K562 (cell line): ENCODE measurements at regions not wholly inside any gene's neighbourhood (a gene's known extent, or its start where the extent isn't known, plus 50 kb on each side); places are given as distances from the start of the nearest gene placed in this dataset.

ENCODE experiments used
- ATAC-seq: fragments of 200-7000 bp; cut with Tn5 transposase; 3 replicates; pipeline ENCODE4 v1.9.1; 2020; ENCODE audit warnings: moderate library complexity
- BruUV-seq: library from RNA; stranded (reverse); fragments of 400-500 nt; replicated peaks from 2 replicates; lab custom pipeline; 2021; lab: Mats Ljungman, UMichigan
- CTCF ChIA-PET: fragments of 300-600 bp; formaldehyde crosslinking; extraction: SDS; loops from one replicate; lab custom pipeline; 2021; ENCODE audit warnings: low intra/inter-chr PET ratio; lab: Yijun Ruan, JAX
- POLR2A ChIA-PET: fragments of 300-600, 350-650 bp; sonication (Branson Sonifier 250); formaldehyde crosslinking; extraction: SDS; loops from one replicate; lab custom pipeline; 2021; ENCODE audit warnings: antibody characterized with exemption, inconsistent platforms; lab: Yijun Ruan, JAX
- DNase-seq, 4 experiments: peaks; one replicate each; pipeline versions ENCODE4 v3.0.0 to v3.0.0-alpha.2; 2011 to 2018; ENCODE audit warnings: low spot score in 3 of 4, mixed read lengths in 3 of 4; ENCODE audit errors: extremely low read depth in 1 of 4
- FAIRE-seq: peaks from 2 replicates; lab custom pipeline; 2011; peaks lifted over from hg19 to GRCh38; lab: Jason Lieb, UNC
- H2AFZ ChIP-seq: 2 replicates; pipeline ENCODE4 v1.6.0; 2011; ENCODE audit warnings: low read depth, low read length, control low read depth, inconsistent platforms
- H3K27ac ChIP-seq: fragments of 200-600 bp; 3 replicates; pipeline ENCODE4 v1.8.0; 2011; ENCODE audit warnings: low read depth, mild to moderate bottlenecking, control low read depth, inconsistent platforms, low read length, moderate library complexity, mixed read lengths; ENCODE audit errors: extremely low read depth
- H3K27me3 ChIP-seq, 2 experiments: fragments of 300-600 bp in 1 of 2; 2 replicates in 1 of 2; 3 replicates in 1 of 2; pipeline versions ENCODE4 v1.6.0 to v1.8.0; 2011; ENCODE audit warnings: inconsistent platforms in 2 of 2, low read length in 2 of 2, mild to moderate bottlenecking in 1 of 2, mixed read lengths in 1 of 2, moderate library complexity in 1 of 2; ENCODE audit not compliant: control insufficient read depth in 2 of 2, insufficient read depth in 2 of 2
- H3K36me3 ChIP-seq: fragments of 300-600 bp; 3 replicates; pipeline ENCODE4 v1.8.0; 2011; ENCODE audit warnings: mild to moderate bottlenecking, low read length, inconsistent platforms; ENCODE audit not compliant: control insufficient read depth, insufficient read depth
- H3K4me1 ChIP-seq, 2 experiments: fragments of 200-600 bp in 1 of 2; replicated peaks in 1 of 2; 2 replicates in 1 of 2; 3 replicates in 1 of 2; pipeline versions ENCODE4 v1.5.1 to v1.8.0; 2011; ENCODE audit warnings: inconsistent platforms in 2 of 2, low read length in 2 of 2, mild to moderate bottlenecking in 1 of 2, mixed read lengths in 1 of 2, moderate library complexity in 1 of 2; ENCODE audit not compliant: control insufficient read depth in 2 of 2, insufficient read depth in 2 of 2
- H3K4me2 ChIP-seq: 2 replicates; pipeline ENCODE4 v1.6.1; 2011; ENCODE audit warnings: low read length, control low read depth, inconsistent platforms, mixed read lengths; ENCODE audit not compliant: insufficient read depth
- H3K4me3 ChIP-seq: fragments of 200-600 bp; sonication (generic), shearing (Covaris generic); 2 replicates; pipeline ENCODE4 v1.5.1; 2016; ENCODE audit warnings: control low read depth, inconsistent platforms
- H3K79me2 ChIP-seq: fragments of 200-600 bp; 3 replicates; pipeline ENCODE4 v1.8.0; 2011; ENCODE audit warnings: low read length, inconsistent platforms; ENCODE audit not compliant: control insufficient read depth, insufficient read depth
- H3K9ac ChIP-seq, 2 experiments: 2 replicates each; pipeline versions ENCODE4 v1.6.0 to v1.6.1; 2011; ENCODE audit warnings: low read depth in 2 of 2, low read length in 2 of 2, control low read depth in 1 of 2, inconsistent platforms in 1 of 2, mild to moderate bottlenecking in 1 of 2, mixed read lengths in 1 of 2; ENCODE audit not compliant: insufficient read depth in 1 of 2
- H3K9me1 ChIP-seq: one replicate; pipeline ENCODE4 v1.6.0; 2011; ENCODE audit warnings: inconsistent platforms, mild to moderate bottlenecking, low read length, moderate library complexity; ENCODE audit not compliant: control insufficient read depth, insufficient read depth
- H3K9me3 ChIP-seq: replicated peaks from 2 replicates; pipeline ENCODE4 v1.5.1; 2011; ENCODE audit warnings: low read depth, low read length, inconsistent platforms; ENCODE audit not compliant: control insufficient read depth, insufficient read depth
- H4K20me1 ChIP-seq: replicated peaks from 2 replicates; pipeline ENCODE4 v1.6.1; 2011; ENCODE audit warnings: low read length, inconsistent platforms, mixed read lengths; ENCODE audit not compliant: control insufficient read depth, insufficient read depth
- MAFF ChIP-seq: IDR thresholded peaks from 2 replicates; pipeline ENCODE4 v1.6.1; 2012; ENCODE audit warnings: low read length, improper control_type of control experiment
- NUFIP1 ChIP-seq: fragments of 450-650 bp; IDR thresholded peaks from 2 replicates; pipeline ENCODE4 v1.6.1; 2018; ENCODE audit not compliant: partially characterized antibody
- TAF7 ChIP-seq: fragments of 450-650 bp; IDR thresholded peaks from 2 replicates; pipeline ENCODE4 v1.6.1; 2016; ENCODE audit warnings: missing genetic modification characterization, missing compliant biosample characterization
- ZNF316 ChIP-seq: fragments of 450-650 bp; IDR thresholded peaks from 2 replicates; pipeline ENCODE4 v1.6.1; 2016
- ZNF780A ChIP-seq: fragments of 250-450 bp; sonication (Bioruptor Pico); IDR thresholded peaks from 2 replicates; pipeline ENCODE4 v1.5.0; 2021; ENCODE audit warnings: mild to moderate bottlenecking
- WGBS: fragments of 100-300 bp; shearing (Covaris generic); methylation state at CpG from one replicate; pipeline ENCODE4 v1.1.6; 2016; ENCODE audit warnings: low coverage, mixed read lengths; ENCODE audit not compliant: insufficient coverage; ENCODE audit errors: missing lambda C conversion rate; 5-methylcytosine and 5-hydroxymethylcytosine counted together
- in situ Hi-C: fragments of 300-500 bp; cut with MboI; formaldehyde crosslinking; loops from 4 replicates; pipeline ENCODE4 v1.15.0; 2018; ENCODE audit warnings: inconsistent platforms, mixed read lengths
- intact Hi-C: fragments of 100-400 bp; cut with micrococcal nuclease; formaldehyde crosslinking; loops from 2 replicates; pipeline ENCODE4 v1.14.2; 2022
- TF ChIP-seq, protein P1 (sequence below), 2 experiments: fragments of 450-650 bp in 1 of 2; sonication (generic) in 1 of 2; formaldehyde crosslinking in 1 of 2; IDR thresholded peaks; 2 replicates each; pipeline versions ENCODE4 v1.7.1 to v1.9.0; 2016 to 2022; ENCODE audit warnings: inconsistent platforms in 1 of 2, mild to moderate bottlenecking in 1 of 2, missing genetic modification reagents in 1 of 2

DNA sequence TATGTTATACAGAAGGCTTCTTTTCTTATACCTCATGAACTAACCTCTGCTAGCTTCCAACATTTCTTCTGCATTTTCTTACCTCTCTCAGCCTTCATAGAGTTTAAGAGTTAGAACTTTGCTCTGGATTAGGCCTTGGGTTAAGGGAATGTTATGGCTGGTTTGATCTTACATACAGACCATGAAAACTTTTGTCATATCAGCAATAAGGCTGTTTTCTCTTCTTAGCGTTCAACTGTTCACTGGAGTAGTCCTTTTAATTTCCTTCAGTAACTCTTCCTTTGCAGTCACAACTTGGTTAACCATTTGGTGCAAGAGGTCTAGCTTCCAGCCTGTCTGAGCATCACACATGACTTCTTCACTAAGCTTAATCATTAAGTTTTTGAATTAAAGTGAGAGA, 329.0 kb upstream of the CCNG1 start:
- no TSS peak for BruUV-seq
- ChIA-PET CTCF (no interaction called here), POLR2A (no interaction called here)
- intact Hi-C loops (no loop called here), in situ Hi-C loops (no loop called here)
- TF ChIP-seq ZNF316 (0 out of 2 replicates have a peak, but pooled peaks have one; percentile 22), NUFIP1 (no peak), TAF7 (tag) (no peak), ZNF780A (CRISPR knock-in tag) (no peak), MAFF (0 out of 2 replicates have a peak, but pooled peaks have one; percentile 13)
- Histone ChIP-seq H3K36me3 (no peaks in the 10 kb centered on the region), H3K27me3 (no peaks in the 10 kb centered on the region), H3K9ac (no peak overlapping the region), H2AFZ (no peak overlapping the region), H3K9me1 (no peaks in the 10 kb centered on the region), H3K9me3 (no peaks in the 10 kb centered on the region), H3K4me2 (no peak overlapping the region), H4K20me1 (no peaks in the 10 kb centered on the region), H3K27ac (no peak overlapping the region), H3K4me1 (no peaks in the 10 kb centered on the region), H3K4me3 (no peak overlapping the region), H3K79me2 (no peaks in the 10 kb centered on the region)
- DNase-seq = no peak
- no peak for ATAC-seq
- WGBS = 0% methylated on average over 1 of the region's 1 CpG
- no peak for FAIRE-seq

DNA sequence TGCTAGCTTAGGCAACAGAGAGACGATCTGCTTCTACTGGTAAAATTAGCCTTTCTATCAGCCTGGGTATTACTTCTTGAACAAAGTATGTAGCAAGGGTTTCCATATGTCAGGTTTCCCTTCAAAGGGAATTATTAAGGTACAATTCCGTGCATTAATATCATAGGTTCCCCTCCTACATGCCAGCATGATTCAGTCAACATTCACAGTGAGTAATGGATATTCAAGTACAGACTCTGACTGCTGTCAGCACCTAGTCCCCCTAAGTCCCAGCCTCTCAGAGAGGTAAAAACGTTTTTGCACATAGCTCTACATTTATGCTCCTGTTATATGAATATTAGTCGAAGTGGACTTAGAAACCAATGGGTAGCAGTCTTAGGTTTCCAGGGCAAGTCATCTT, 322.4 kb upstream of the CCNG1 start:
- in situ Hi-C loops (no loop called here), intact Hi-C loops (no loop called here)
- WGBS = 0% methylated on average over 4 of the region's 4 CpGs
- ChIA-PET POLR2A (no interaction called here), CTCF (no interaction called here)
- no peaks in the 10 kb centered on the region for H3K9me1 ChIP-seq
- DNase-seq (no peak), FAIRE-seq (no peak), ATAC-seq (no peak)
- H3K27ac ChIP-seq = no peak overlapping the region
- H3K79me2 ChIP-seq = no peaks in the 10 kb centered on the region
- no peak overlapping the region for H3K9ac ChIP-seq
- H3K4me3 ChIP-seq = no peak overlapping the region
- no peak overlapping the region for H2AFZ ChIP-seq
- no peak overlapping the region for H3K4me2 ChIP-seq
- H3K27me3 ChIP-seq = no peaks in the 10 kb centered on the region
- H3K36me3 ChIP-seq = no peaks in the 10 kb centered on the region
- H3K4me1 ChIP-seq = no peaks in the 10 kb centered on the region
- H4K20me1 ChIP-seq = no peaks in the 10 kb centered on the region
- H3K9me3 ChIP-seq = 0 out of 2 replicates have a peak, but pooled peaks cover 2% of the 10 kb centered on the region
- no TSS peak for BruUV-seq
- TF ChIP-seq, protein P1, sequence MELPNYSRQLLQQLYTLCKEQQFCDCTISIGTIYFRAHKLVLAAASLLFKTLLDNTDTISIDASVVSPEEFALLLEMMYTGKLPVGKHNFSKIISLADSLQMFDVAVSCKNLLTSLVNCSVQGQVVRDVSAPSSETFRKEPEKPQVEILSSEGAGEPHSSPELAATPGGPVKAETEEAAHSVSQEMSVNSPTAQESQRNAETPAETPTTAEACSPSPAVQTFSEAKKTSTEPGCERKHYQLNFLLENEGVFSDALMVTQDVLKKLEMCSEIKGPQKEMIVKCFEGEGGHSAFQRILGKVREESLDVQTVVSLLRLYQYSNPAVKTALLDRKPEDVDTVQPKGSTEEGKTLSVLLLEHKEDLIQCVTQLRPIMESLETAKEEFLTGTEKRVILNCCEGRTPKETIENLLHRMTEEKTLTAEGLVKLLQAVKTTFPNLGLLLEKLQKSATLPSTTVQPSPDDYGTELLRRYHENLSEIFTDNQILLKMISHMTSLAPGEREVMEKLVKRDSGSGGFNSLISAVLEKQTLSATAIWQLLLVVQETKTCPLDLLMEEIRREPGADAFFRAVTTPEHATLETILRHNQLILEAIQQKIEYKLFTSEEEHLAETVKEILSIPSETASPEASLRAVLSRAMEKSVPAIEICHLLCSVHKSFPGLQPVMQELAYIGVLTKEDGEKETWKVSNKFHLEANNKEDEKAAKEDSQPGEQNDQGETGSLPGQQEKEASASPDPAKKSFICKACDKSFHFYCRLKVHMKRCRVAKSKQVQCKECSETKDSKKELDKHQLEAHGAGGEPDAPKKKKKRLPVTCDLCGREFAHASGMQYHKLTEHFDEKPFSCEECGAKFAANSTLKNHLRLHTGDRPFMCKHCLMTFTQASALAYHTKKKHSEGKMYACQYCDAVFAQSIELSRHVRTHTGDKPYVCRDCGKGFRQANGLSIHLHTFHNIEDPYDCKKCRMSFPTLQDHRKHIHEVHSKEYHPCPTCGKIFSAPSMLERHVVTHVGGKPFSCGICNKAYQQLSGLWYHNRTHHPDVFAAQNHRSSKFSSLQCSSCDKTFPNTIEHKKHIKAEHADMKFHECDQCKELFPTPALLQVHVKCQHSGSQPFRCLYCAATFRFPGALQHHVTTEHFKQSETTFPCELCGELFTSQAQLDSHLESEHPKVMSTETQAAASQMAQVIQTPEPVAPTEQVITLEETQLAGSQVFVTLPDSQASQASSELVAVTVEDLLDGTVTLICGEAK (IDR thresholded peaks at IDR 0.05) = no peak
- TF ChIP-seq, protein P1 (CRISPR knock-in tag; IDR thresholded peaks at IDR 0.05) = no peak
